Naive thymus-derived CD8-positive, alpha-beta T cell (primary cell): ENCODE measurements at regions not wholly inside any gene's neighbourhood (a gene's known extent, or its start where the extent isn't known, plus 50 kb on each side); places are given as distances from the start of the nearest gene placed in this dataset.

ENCODE experiments used
- ATAC-seq, 2 donors: fragments of 150-1000 bp; cut with Tn5 transposase in 1 of 2; sonication (Bioruptor Pico), chemical (Tn5 transposase) in 1 of 2; 1 replicate in 1 of 2; 2 replicates in 1 of 2; pipeline ENCODE4 v1.10.0; 2021; ENCODE audit warnings: mild to moderate bottlenecking in 2 of 2, moderate library complexity in 2 of 2
- POLR2A ChIA-PET: fragments of 350-600 bp; sonication (Branson Sonifier 250); formaldehyde crosslinking; loops from one replicate; lab custom pipeline; 2021; ENCODE audit warnings: antibody characterized with exemption; lab: Charles Lee
- DNase-seq, 10 donors: peaks; one replicate each; pipeline versions ENCODE4 v3.0.0 to v3.0.0-alpha.2; 2020 to 2022
- H3K27ac Mint-ChIP-seq, 10 donors: one replicate each; pipeline ENCODE4 v1.8.0; 2020 to 2022; ENCODE audit warnings: mild to moderate bottlenecking in 10 of 10, mixed read lengths in 10 of 10, moderate library complexity in 4 of 10, inconsistent platforms in 1 of 10
- H3K27me3 Mint-ChIP-seq, 5 donors: one replicate each; pipeline ENCODE4 v1.8.0; 2021 to 2022; ENCODE audit warnings: mixed read lengths in 5 of 5
- H3K36me3 Mint-ChIP-seq, 3 donors: one replicate each; pipeline ENCODE4 v1.8.0; 2020 to 2022; ENCODE audit warnings: mixed read lengths in 3 of 3, mild to moderate bottlenecking in 2 of 3, inconsistent platforms in 1 of 3
- H3K4me1 Mint-ChIP-seq, 4 donors: one replicate each; pipeline ENCODE4 v1.8.0; 2021 to 2022; ENCODE audit warnings: mixed read lengths in 4 of 4
- H3K4me3 Mint-ChIP-seq, 10 donors: one replicate each; pipeline ENCODE4 v1.8.0; 2020 to 2022; ENCODE audit warnings: mild to moderate bottlenecking in 10 of 10, mixed read lengths in 10 of 10, moderate library complexity in 6 of 10, inconsistent platforms in 1 of 10
- H3K9me3 Mint-ChIP-seq, 9 donors: one replicate each; pipeline ENCODE4 v1.8.0; 2020 to 2022; ENCODE audit warnings: mixed read lengths in 9 of 9, mild to moderate bottlenecking in 3 of 9, inconsistent platforms in 1 of 9, moderate library complexity in 1 of 9

GRCh38 chr2:211144974-211145665, 588.7 kb downstream of the CPS1 start:
- POLR2A ChIA-PET = no interaction called here
- Mint-ChIP-seq H3K4me3 (no peak overlapping the region), H3K4me1 (no peaks in the 10 kb centered on the region)

GRCh38 chr2:211149731-211150130, 593.3 kb downstream of the CPS1 start:
- Mint-ChIP-seq H3K36me3 (no peaks in the 10 kb centered on the region), H3K4me3 (no peak overlapping the region), H3K27ac (no peak overlapping the region), H3K9me3 (peaks cover 0 to 5% (median 0%) of the 10 kb centered on the region in 9 donors), H3K27me3 (no peaks in the 10 kb centered on the region), H3K4me1 (no peaks in the 10 kb centered on the region)
- POLR2A ChIA-PET = no interaction called here
- DNase-seq (no peak), ATAC-seq (no peak)

More at GRCh38 chr2:211144974-211145665, 588.7 kb downstream of the CPS1 start:
- Mint-ChIP-seq H3K27me3 (no peaks in the 10 kb centered on the region), H3K27ac (no peak overlapping the region), H3K36me3 (no peaks in the 10 kb centered on the region), H3K9me3 (peaks cover 0 to 22% (median 0%) of the 10 kb centered on the region in 9 donors)
- DNase-seq (no peak), ATAC-seq (no peak)

- H3K4me3 Mint-ChIP-seq = no peak overlapping the region
- ATAC-seq (no peak), DNase-seq (no peak)
- POLR2A ChIA-PET = no interaction called here
- H3K4me1 Mint-ChIP-seq = no peaks in the 10 kb centered on the region
- H3K36me3 Mint-ChIP-seq = no peaks in the 10 kb centered on the region
- H3K27ac Mint-ChIP-seq = no peak overlapping the region
- no peaks in the 10 kb centered on the region for H3K27me3 Mint-ChIP-seq
- no peaks in the 10 kb centered on the region for H3K9me3 Mint-ChIP-seq
Measured at GRCh38 chr2:211157211-211157610, 600.8 kb downstream of the CPS1 start.

GRCh38 chr2:211157856-211158463, 601.6 kb downstream of the CPS1 start:
- H3K4me1 Mint-ChIP-seq = no peaks in the 10 kb centered on the region
- H3K9me3 Mint-ChIP-seq = no peaks in the 10 kb centered on the region
- H3K27me3 Mint-ChIP-seq = no peaks in the 10 kb centered on the region
- H3K27ac Mint-ChIP-seq = no peak overlapping the region
- POLR2A ChIA-PET = no interaction called here
- H3K4me3 Mint-ChIP-seq = no peak overlapping the region
- H3K36me3 Mint-ChIP-seq = no peaks in the 10 kb centered on the region
- ATAC-seq (peak in 1 of 2 donors; percentile 53), DNase-seq (peak; percentile 5 to 74 (median 44))

GRCh38 chr2:211159972-211160371, 603.6 kb downstream of the CPS1 start:
- DNase-seq = no peak
- no peak for ATAC-seq
- H3K36me3 Mint-ChIP-seq = no peaks in the 10 kb centered on the region
- POLR2A ChIA-PET = no interaction called here
- no peak overlapping the region for H3K4me3 Mint-ChIP-seq
- no peaks in the 10 kb centered on the region for H3K27me3 Mint-ChIP-seq
- H3K4me1 Mint-ChIP-seq = no peaks in the 10 kb centered on the region
- no peak overlapping the region for H3K27ac Mint-ChIP-seq
- no peaks in the 10 kb centered on the region for H3K9me3 Mint-ChIP-seq

- H3K36me3 Mint-ChIP-seq = no peaks in the 10 kb centered on the region
- H3K27ac Mint-ChIP-seq = no peak overlapping the region
- H3K27me3 Mint-ChIP-seq = no peaks in the 10 kb centered on the region
- H3K9me3 Mint-ChIP-seq = peaks cover 0 to 2% (median 0%) of the 10 kb centered on the region in 9 donors
- DNase-seq = no peak
- no peaks in the 10 kb centered on the region for H3K4me1 Mint-ChIP-seq
- no peak overlapping the region for H3K4me3 Mint-ChIP-seq
- no peak for ATAC-seq
- POLR2A ChIA-PET = no interaction called here
Measured at GRCh38 chr2:211161236-211161635, 604.8 kb downstream of the CPS1 start.

- Mint-ChIP-seq H3K4me1 (no peaks in the 10 kb centered on the region), H3K27ac (no peak overlapping the region), H3K36me3 (no peaks in the 10 kb centered on the region), H3K27me3 (no peaks in the 10 kb centered on the region), H3K4me3 (no peak overlapping the region), H3K9me3 (peaks cover 0 to 2% (median 0%) of the 10 kb centered on the region in 9 donors)
- ATAC-seq (no peak), DNase-seq (no peak)
- POLR2A ChIA-PET = no interaction called here
Measured at GRCh38 chr2:211162911-211163310, 606.5 kb downstream of the CPS1 start.

- Mint-ChIP-seq H3K36me3 (no peaks in the 10 kb centered on the region), H3K9me3 (peaks cover 0 to 10% (median 0%) of the 10 kb centered on the region in 9 donors), H3K4me3 (no peak overlapping the region), H3K4me1 (no peaks in the 10 kb centered on the region), H3K27ac (no peak overlapping the region), H3K27me3 (no peaks in the 10 kb centered on the region)
- ATAC-seq (no peak), DNase-seq (no peak)
- POLR2A ChIA-PET = no interaction called here
Measured at GRCh38 chr2:211170843-211171242, 614.4 kb downstream of the CPS1 start.

GRCh38 chr2:211174021-211174420, 617.6 kb downstream of the CPS1 start:
- peaks cover 0 to 10% (median 0%) of the 10 kb centered on the region in 9 donors for H3K9me3 Mint-ChIP-seq
- no peak overlapping the region for H3K4me3 Mint-ChIP-seq
- ATAC-seq = no peak
- H3K4me1 Mint-ChIP-seq = no peaks in the 10 kb centered on the region
- POLR2A ChIA-PET = no interaction called here
- H3K36me3 Mint-ChIP-seq = no peaks in the 10 kb centered on the region
- H3K27ac Mint-ChIP-seq = no peak overlapping the region
- no peaks in the 10 kb centered on the region for H3K27me3 Mint-ChIP-seq
- DNase-seq = no peak

- Mint-ChIP-seq H3K9me3 (peaks cover 0 to 10% (median 0%) of the 10 kb centered on the region in 9 donors), H3K4me3 (no peak overlapping the region), H3K27me3 (no peaks in the 10 kb centered on the region), H3K36me3 (no peaks in the 10 kb centered on the region), H3K27ac (no peak overlapping the region), H3K4me1 (no peaks in the 10 kb centered on the region)
- ATAC-seq (no peak), DNase-seq (no peak)
- POLR2A ChIA-PET = no interaction called here
Measured at GRCh38 chr2:211174631-211175030, 618.2 kb downstream of the CPS1 start.

GRCh38 chr2:211175956-211176355, 619.6 kb downstream of the CPS1 start:
- Mint-ChIP-seq H3K9me3 (peaks cover 0 to 10% (median 0%) of the 10 kb centered on the region in 9 donors), H3K4me3 (no peak overlapping the region), H3K4me1 (no peaks in the 10 kb centered on the region), H3K27me3 (no peaks in the 10 kb centered on the region), H3K36me3 (no peaks in the 10 kb centered on the region), H3K27ac (no peak overlapping the region)
- ATAC-seq = no peak
- POLR2A ChIA-PET = no interaction called here
- DNase-seq = no peak

GRCh38 chr2:211176514-211177141, 620.2 kb downstream of the CPS1 start:
- Mint-ChIP-seq H3K27ac (no peak overlapping the region), H3K4me1 (no peaks in the 10 kb centered on the region), H3K27me3 (no peaks in the 10 kb centered on the region), H3K4me3 (no peak overlapping the region), H3K36me3 (no peaks in the 10 kb centered on the region), H3K9me3 (peaks cover 0 to 10% (median 0%) of the 10 kb centered on the region in 9 donors)
- DNase-seq (no peak), ATAC-seq (no peak)
- POLR2A ChIA-PET = no interaction called here

GRCh38 chr2:211181626-211182025, 625.2 kb downstream of the CPS1 start:
- Mint-ChIP-seq H3K27ac (no peak overlapping the region), H3K36me3 (no peaks in the 10 kb centered on the region), H3K4me3 (no peak overlapping the region), H3K27me3 (no peaks in the 10 kb centered on the region), H3K9me3 (peaks cover 0 to 4% (median 0%) of the 10 kb centered on the region in 9 donors), H3K4me1 (no peaks in the 10 kb centered on the region)
- ATAC-seq (no peak), DNase-seq (no peak)
- POLR2A ChIA-PET = no interaction called here
